ENCODE measurements at regions not wholly inside any gene's neighbourhood (a gene's known extent, or its start where the extent isn't known, plus 50 kb on each side); places are given as distances from the start of the nearest gene placed in this dataset.
A peak's percentile ranks its signal among the peaks of the same experiment; 100 is the strongest.

DNA sequence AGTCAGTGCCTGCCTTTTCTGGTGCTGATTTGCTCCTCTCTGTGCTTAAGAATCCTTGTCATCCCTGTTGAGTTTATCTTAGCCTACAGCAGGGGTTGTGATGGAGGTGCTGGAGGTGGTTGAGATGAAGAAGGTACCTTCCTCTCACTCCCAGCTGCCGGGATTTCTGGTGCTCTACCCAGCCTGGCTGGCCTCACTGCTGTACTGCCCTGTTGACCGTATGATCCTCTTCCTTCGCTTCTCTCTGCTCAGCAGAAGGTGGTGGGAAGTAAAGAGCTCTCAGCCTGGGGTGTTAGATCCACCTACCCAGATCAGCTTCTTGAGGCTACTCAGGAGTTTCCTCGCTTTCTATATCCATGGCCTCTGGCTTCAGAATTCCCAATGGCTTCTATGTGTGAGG lies 101.0 kb upstream of the NXT1 start:
- no peak for DNase-seq

DNA sequence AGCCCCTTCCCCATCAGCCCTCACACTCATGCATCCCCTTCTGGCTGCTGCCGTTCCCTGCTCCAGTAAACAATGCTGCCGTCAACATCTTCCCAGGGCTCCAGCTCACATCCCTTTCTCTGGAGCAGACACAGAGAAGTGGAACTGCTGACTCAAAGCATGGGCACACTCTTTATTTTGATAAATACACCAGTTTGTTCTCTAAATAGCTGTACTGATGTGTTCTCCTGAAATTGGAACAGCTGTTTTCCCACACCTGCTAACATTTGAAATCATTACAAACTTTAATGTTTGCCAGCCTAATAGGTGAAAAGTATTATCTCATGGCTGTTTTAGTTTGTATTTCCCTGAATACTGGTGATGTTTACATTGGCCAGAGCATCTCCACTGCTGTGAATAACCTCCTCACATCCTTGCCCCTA lies 102.1 kb upstream of the NXT1 start:
- no peak for DNase-seq

DNA sequence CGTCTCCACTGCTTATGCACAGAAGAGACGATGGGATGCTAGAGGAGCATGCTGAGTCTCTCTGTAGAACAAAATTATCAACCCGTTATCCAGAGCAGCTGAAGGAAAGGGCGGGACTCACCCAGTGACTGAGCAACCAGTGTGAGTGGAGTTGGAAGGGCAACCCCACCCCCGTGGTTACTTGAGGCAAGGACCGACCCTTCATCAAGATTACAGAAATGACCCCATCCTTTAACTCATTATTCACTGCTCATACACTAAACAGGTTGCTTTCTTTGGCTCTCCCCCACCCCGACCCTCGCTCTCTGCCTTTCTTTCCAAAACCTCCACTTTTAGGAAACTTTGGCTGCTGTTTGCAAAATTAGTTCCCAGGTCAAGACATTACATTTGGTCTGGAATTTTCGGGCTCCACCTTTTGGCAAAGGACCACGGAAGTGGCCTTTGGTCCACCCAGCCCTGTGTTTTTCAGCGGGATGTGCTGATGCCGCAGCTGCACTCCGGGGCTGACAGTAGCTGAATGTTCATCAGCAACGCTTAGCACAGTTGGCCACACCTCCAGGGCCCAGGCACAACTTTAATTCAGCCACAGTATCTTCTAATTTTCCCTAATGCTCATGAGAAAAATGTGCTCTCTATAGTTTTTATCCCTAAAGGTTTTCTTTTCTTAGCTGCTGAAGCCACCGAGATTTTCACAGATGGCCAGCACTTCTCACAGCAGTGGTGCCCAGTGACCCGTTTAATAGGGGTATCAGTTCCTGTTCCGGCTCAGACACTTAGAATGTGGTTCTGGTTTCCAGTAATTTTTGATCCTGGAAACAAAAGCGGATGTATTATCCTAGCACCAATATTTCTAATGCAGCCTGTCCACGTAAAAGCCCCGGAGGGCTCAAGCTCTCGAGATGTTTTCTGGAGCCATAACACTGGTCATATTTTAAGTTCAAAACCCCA lies 103.6 kb upstream of the NXT1 start:
- no peak for DNase-seq

DNA sequence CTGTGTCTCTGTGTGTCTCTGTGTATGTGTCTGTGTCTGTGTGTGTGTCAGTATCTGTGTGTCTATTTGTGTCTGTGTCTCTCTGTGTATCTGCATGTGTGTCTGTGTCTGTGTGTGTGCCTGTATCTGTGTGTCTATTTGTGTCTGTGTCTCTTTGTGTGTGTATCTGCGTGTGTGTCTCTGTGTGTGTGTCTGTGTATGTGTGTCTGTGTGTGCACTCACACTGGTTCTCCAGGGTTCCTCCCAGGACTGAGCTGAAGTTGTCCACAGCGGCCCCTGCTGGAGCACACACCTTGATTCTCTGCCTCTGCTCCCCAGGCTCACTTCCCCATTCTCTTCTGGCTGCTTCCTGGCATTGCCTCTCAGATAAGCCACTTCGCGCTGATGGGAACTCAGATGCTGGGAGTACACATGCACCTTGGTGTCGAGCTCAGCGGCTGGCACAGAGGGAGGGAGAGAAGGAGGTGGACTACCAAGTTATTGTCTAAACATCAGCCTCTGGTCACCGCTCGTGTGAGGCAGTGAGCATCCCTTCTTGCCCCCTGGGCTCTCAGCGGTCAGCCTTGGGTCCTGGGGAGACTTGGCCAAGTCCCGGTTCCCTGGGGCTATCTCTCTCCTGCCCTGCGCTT lies 104.9 kb upstream of the NXT1 start:
- DNase-seq, result no peak

DNA sequence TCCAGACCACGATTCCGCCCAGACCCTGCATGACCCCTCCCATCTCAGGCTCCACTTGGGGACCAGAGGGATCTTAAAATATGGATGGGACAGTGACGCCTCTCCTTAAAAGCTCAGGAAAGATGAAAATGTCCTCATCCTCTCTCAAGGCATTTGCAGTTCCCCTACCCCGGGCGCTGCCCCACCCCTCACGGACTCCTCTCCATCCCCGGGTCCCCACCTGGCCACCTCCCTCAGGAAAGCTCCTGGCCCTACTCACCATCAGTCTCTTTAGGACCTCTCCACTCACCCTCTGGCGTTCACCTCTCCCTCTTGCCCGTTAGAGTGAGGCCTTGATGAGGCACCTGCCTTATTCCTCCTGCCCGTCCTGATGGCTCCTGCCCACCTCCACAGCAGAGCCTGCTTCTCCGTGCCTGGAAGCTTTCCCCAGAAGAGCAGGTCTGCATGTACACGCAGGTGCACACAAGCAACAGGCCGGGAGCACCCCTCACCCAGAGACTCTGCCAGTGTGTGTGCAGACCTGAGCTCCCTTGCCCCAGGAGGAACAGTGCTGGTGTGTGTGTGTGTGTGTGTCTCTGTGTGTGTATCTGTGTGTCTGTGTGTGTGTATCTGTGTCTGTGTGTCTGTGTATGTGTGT lies 105.6 kb upstream of the NXT1 start:
- no peak for DNase-seq

DNA sequence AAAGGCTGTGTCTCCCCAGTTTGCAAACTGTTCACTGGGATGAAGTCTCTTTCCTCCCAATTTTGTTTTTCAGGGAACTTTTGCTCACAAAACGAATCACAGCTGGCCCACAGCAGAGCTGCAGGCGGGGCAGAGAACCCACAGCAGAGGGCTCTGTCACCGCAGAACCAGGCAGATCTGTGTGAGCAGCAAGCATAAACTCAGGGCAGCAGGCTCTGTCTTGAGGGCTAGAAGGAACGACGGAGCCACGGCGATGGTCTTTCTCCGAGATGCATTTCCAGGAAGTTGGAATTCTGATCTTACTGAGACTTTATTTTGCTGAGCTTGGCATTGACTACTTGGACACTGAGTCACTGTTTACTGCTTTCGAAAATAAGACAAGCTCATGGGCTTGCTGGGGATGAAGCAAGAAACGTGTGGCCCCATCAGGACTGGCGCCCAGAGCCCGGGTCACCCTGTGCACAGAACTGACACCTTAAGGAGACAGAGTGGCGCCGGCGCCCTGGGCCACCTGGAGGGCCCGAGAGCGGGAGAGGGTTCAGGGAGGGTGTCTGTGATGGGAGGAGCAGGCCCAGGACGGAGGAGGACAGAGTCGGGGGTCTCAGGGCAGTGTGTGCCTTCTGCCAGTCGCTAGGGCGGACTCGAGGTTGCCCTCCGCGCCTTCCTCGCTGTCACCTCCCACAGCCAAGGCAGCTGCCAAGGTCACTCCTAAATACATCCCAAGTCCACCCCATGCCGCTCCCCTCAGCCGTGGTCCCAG lies 106.3 kb upstream of the NXT1 start:
- DNase-seq, result no peak

DNA sequence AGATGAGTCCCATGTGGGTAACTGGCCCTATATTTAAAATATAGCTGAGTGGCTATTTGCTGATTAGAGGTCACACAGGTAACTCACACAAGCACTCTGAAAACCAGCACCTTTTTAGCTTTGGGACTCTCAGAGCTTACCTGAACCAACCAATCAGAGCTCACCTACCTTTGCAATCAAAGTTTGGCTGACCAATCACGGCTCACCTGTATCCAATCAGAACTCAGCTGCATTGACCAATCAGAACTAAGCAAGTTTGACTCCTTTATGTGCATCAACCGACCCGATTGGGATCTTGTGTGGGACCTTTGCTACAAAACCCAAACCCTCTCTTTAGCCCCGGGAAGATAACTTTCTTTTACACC lies 106.8 kb upstream of the NXT1 start:
- DNase-seq, result no peak

DNA sequence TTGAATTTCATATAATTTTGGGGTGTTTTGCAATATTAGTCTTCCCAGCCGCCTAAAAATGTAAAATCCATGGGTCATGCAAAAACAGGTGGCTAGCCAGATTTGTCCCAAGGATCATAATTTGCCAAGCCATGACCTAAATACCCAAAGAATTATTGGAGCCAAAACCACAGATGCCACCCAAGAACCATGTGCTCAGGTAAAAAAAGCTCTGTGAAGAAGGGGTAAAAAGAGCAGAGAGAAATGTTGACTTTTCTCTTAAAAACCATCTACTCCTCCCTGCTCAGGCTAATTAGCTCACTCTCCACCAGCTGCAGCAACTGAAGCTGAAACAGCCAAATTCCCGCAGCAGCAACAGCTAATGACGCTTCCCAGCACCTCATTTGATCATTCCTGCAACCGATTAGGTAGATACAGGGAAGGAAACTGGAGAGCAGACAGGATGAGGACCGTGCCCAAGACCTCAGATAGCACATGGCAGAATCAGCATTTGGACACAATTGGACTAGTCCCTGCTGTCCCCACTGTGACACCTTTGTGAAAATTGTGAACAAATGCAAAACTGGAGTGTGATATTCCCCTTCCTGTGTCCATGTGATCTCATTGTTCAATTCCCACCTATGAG lies 107.9 kb upstream of the NXT1 start:
- no peak for DNase-seq

DNA sequence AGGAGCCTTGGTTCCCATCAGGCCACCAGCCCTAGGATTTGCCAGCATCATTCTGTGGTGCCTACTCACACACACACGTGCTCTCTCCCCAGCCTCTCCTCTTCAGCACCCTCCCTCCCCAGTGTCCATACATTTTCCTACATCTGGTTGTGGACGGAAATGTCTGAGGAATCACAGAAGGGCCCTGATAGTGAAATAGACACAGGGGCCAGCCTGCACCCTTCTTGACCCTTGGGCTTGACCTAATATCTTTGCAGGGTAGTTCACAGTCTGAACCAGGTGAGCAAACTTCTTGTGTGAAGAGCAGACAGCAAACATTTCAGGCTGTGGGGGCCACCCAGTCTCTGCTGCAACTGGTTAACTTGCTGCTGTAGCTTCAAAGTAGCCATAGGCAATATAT lies 108.5 kb upstream of the NXT1 start:
- DNase-seq, result no peak

DNA sequence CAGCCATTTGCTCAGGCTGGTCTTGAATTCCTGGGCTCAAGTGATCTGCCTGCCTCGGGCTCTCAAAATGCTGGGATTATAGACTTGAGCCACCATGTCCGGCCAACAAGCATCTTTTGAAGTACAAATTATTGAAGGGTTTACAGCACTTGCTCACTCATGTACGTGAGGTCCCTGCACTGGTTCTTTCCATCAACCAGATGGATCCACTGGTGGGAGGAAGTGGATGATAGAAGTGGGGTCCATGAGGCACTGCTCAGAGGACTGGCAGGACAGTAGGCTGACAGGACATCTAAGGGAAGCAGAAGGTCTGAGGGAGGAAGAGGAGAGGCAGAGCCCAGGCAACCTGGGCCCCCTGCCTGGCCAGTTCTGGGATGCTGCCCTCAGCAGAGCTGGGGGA lies 109.2 kb upstream of the NXT1 start:
- no peak for DNase-seq

DNA sequence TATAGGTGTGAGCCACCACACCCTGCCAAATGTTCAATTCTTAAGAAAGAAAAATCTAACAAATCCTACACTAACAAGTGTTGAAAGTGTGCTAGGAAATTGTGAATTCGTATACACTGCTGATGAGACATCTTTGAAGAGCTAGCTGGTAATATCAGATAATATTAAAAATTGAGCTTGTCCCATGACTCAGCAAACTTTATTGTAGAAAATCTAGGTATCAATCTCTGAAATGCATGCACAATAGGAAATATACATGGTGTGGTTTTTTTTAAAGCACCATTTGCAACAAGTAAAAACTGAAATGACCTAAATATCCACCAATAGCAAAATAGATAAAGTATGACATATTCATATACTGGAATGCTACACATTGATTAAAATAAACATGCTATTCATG lies 110.1 kb upstream of the NXT1 start:
- no peak for DNase-seq

DNA sequence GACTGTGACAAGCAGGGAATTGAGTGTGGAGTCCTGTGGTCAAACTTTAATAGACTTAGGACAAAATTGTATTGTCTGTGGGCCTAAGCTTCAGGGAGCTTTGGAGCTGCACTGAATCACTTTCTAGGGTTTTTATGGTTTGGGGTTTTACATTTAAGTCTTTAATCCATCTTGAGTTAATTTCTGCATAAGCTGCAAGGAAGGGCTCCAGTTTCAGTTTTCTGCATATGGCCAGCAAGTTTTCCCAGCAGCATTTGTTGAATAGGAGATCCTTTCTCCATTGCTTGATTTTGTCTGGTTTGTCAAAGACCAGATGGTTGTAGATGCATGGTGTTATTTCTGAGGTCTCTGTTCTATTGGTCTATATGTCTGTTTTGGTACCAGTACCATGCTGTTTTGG lies 113.4 kb upstream of the NXT1 start:
- DNase-seq, result no peak

DNA sequence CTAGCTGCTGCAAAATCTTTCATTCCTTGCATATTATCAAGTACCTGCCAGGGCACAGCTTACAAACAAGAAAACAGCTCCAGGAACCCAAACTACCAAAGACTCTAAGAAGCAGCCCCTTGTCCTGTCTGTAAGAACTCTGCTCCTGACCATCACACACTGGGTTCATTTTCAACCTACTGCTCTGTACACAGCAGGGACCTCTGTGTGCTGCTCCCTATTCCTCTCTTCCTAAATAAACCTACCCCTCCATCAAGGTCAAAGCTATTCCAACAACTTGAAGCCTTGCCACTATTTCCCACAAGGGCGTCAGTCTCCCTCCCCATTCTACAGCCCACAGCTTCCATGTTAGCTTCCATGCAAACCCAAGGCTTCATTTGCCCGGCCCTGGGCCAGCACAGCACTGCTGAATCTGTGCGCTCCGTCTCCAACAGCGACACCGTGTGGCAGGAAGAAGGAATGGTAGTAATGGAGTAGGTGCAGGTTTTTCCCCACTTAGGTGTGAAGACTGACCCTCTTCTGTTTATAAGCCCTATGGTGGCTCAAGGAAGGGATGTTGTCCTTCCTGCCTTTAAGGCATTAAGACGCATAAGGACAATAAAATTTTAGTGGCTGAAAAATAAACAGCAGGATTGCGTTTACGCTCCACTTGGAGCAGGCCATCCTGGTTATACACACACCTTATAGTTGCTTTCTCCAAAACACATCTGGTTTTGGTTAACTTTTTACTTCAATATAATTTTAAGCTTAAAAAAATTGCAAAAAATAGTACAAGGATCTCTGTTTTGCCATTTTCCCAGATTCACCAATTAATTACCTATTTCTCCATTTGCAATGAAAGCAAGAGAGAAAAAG lies 115.2 kb upstream of the NXT1 start:
- DNase-seq, result peak; percentile 4

DNA sequence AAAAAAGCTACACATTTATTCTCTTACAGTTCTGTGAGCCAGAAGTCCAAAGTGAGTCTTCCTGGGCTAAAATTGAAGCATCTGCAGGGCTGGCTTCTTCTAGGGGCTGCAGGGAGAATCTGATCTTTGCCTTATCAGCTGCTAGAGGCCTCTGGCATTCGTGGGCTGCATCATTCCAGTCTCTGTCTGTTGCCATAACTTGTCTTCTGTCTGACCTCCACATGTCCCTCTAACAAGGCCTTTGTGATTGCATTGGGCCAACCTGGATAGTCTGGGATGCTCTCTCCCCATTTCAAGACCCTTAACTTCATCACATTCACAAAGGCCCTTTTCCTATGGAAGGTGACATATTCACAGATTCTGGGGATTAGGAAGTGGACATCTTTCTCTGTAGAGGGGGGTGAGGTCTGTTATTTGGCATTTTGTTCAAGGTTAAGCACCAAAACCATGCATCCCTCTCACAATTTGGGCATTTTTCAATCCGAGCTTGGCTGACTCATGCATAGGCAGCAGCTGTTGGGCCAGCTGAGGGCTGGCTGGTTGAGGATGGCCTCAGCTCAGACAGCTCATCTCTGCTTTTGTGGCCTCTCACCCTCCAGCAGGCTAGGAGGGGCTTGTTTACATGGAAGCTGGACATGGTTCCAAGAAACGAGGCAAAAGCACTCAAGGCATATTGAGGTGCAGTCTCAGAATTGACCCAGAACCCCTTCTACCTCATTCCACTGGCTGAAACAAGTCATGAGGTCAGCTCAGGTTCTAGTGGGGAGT lies 116.1 kb upstream of the NXT1 start:
- DNase-seq, result no peak

DNA sequence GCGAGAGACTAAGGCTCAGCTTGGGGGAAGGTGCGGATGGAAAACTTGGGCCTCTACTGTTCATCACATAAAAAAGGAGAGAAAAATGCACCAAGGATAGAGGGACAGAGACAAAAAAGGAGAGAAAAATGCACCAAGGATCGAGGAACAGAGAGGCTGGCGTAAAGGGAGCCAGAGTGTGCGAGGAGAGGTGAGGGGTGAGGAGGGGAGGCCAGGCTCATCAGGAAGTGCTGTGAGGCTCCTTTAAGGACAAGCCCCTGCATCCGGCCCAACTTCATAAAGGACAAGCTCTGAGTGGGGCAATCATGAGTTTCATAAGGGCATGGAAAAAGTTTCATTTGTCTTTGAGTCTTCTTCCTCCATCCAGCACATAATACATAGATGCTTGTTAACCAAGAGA lies 117.2 kb upstream of the NXT1 start:
- DNase-seq, result no peak

DNA sequence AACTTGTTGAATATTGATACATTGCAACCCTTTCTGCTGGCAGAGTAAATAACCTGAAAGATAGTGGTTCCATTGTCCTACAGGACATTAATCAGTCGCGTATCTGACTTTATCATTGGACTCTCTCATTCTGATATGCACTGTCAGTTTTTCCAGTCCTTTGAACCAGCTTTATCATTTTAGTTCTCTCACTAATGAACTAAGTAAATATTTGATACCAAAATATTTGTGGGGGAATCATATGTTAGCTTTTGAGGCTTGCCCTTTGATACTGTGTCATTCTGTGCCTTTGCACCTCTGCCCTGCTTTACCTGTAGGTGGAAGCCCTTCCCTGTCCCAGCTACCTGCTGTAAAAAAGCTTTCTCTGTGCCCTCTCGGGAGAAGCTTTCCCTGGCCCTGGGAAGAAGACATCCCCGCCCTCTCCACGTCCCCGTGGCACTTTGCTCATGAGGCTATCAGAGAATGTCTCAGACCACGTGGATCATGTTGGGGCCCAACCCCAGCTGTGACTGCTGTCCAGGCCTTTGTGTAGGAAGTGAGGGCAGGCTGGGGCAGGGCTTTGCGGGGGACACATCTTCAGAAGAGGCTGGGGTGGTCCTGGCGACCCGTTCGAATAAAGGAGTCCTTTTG lies 117.8 kb upstream of the NXT1 start:
- no peak for DNase-seq

DNA sequence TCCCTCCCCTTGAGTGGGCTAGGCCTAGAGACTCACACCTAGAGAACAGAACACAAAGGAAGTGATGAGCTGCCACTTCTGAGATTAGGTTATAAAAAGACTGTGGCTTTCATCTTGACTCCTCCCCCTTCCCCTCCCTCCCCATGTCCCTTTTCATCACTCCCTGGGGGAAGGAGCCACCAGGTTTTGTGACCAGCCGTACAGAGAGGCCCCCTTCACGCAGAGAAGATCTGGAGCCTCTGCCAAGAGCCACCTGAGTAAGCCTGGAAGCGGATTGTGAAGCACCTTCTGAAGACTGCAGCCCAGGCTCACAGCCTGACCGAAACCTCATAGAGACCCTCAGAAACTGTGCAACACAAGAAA lies 118.4 kb upstream of the NXT1 start:
- DNase-seq, result no peak

DNA sequence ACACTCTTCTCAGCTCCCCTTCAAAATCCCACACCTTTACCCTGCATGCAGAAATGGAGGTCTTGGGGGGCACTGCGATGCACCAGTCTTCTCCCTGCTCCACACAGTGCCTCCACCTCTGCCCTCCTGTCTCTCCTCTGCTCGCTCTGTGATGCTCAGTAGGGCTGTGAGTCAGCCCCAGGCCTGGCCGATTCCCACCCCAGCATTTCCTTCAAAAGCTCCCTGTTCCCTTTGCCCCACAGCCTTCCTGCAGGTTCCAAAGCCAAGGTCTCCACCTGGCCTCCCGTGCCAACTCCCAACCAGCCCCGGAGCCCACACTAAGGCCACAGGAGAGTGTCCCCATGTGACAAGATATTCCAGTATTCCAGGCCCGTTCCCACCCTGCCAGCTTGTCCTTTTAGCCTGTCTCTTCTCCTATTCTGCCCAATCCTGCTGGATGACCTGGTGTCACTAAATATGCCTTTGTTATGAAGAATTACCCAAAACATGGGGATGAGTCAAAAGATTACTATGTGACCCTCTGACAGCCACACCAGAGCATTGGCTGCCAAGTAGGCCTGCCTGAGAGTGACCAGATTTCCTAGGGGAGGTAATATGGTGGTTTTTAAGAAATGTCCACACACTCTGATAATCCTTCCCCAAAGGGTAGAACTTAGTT lies 118.9 kb upstream of the NXT1 start:
- no peak for DNase-seq

DNA sequence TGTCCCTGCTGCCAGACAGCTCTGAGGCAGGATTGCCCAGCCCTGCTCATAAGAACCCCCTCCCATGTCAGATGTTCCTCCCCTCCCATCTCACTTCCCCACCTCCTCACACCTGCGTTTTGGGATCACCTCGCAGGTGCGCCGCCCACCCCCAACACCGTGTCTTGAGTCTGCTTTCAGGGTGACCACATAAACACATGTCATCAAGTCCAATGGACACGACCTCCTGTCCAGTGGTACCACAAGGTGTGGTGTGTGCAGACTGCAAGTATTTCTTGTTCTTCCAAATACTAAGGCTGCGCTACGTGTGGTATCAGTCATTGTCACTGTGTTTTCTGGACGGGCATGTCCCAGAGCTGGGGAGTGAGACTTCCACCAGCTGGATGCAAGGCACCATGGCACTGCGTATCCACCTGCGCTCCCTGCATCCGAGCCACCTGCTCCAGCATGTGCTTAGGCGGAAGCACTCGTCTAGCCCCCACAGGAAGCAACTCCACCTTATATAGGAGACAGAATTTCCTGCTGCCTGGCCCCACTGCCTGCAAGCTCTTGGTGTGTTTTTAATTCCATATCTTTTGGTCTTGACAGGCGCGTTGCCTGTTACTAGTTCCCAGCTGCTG lies 119.7 kb upstream of the NXT1 start:
- DNase-seq, result no peak

DNA sequence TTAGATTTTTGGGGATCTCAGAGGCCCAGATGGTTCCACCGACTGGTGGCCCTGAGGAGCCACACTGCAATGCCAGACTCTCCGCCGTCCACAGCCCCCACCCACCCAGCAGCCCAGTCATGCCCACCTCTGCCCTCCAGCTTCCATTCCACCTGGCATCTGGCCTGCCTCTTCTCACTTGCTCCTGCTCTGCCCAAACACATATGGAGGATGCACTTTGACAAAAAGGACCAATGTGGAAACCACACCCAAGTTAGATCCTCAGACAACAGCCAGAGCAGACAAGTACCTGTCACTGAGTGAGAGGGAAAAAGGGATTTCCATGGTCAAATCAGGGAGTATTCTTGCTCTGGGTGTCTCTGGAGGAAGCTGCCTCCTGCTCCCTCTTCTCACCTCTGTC lies 120.6 kb upstream of the NXT1 start:
- no peak for DNase-seq
